Fibroblast of villous mesenchyme (primary cell): ENCODE measurements at regions not wholly inside any gene's neighbourhood (a gene's known extent, or its start where the extent isn't known, plus 50 kb on each side); places are given as distances from the start of the nearest gene placed in this dataset.

ENCODE experiments used
- DNase-seq: peaks from one replicate; pipeline ENCODE4 v3.0.0-alpha.2; 2010; ENCODE audit warnings: low read depth
- H3K4me3 ChIP-seq: 2 replicates; pipeline ENCODE4 v1.5.1; 2011; ENCODE audit warnings: low read depth, mild to moderate bottlenecking, low read length
- TF ChIP-seq, protein P1 (sequence below): IDR thresholded peaks from 2 replicates; pipeline ENCODE4 v1.5.1; 2012; ENCODE audit warnings: low read depth, mild to moderate bottlenecking, low read length; ENCODE audit not compliant: insufficient read depth

DNA sequence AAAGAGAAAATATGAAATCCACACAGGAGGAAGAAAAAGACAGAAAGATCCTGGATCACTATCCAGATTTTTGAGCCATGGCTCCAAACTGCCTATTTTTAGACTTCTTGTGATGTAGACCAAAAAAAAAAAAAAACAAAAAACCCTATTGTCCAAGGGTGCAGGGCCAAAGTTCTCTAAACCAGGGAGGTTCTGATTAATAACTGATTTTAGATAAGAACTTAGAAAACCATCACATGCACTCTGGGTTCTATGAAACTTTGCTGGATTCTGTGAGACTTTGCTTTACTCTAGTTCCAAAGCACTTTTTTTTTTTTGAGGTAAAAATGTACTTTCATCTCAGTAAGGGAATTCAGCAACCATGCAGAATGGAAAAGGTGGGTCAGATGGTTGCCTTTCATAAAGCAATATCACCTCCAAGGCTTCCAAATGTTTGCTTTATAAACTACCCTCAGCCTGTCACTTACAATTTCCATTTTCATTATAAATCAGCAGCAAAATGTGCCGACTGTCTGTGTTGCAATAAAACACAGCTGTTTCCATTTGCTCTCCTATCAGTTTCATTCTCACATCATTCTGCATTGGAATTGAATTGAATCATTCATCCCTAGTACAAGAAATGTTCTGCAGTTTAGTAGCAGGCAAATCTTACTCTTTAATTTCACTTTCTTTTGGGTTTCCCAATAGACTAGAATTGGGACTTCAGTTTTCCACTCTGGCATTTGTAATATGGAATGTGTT lies 1584.3 kb upstream of the RAG2 start:
- H3K4me3 ChIP-seq = no peak overlapping the region
- TF ChIP-seq, protein P1, sequence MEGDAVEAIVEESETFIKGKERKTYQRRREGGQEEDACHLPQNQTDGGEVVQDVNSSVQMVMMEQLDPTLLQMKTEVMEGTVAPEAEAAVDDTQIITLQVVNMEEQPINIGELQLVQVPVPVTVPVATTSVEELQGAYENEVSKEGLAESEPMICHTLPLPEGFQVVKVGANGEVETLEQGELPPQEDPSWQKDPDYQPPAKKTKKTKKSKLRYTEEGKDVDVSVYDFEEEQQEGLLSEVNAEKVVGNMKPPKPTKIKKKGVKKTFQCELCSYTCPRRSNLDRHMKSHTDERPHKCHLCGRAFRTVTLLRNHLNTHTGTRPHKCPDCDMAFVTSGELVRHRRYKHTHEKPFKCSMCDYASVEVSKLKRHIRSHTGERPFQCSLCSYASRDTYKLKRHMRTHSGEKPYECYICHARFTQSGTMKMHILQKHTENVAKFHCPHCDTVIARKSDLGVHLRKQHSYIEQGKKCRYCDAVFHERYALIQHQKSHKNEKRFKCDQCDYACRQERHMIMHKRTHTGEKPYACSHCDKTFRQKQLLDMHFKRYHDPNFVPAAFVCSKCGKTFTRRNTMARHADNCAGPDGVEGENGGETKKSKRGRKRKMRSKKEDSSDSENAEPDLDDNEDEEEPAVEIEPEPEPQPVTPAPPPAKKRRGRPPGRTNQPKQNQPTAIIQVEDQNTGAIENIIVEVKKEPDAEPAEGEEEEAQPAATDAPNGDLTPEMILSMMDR = no peak
- no peak for DNase-seq

DNA sequence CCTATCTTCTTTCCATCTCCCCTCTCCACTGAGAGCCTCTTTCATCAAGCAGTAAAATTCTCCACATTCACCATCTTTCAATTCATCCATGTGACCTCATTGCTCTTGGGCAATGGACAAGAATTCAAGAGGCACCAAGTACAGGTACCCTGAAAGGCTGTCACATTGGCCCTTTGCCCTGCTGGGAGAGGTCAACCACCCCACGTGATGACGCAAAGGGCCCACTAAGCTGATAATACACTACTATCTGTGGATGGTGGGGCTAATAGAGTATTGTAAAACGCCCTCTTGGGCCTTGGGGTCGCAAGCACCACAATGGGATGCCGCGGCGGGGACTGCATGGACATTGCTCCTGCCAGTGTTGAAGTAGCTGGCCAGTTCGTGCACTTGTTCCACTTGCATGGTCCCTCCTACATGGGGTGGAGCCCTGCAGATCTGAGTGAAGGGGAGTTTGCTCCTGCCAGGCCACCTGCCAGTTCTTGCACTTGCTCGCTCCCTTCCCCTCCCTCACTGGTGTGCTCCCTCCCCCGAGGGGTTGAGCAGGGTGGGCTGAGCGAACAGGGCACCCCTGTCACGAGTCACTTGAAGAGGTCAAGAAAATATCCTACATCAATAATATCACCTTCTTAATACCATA lies 1578.8 kb upstream of the RAG2 start:
- TF ChIP-seq, protein P1 = no peak
- DNase-seq = no peak

DNA sequence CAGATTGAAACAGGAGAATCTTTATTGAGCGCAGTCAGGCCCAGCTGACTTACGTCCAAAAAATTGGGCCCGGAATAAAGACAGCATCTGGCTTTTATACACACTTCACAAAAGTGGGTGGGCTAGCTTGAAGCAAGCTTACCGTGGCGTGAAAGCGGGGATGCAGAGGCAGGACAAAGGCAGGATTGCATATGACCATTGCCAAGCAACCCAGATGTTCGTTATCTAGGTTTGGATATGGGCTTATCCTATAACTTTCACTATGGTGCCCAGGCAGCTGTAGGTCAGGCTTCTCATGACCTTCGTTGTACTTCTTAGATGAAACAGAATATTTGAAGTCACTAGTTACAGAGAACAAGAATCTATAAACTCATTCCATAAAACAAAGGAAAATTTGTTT lies 1575.6 kb upstream of the RAG2 start:
- no peak overlapping the region for H3K4me3 ChIP-seq
- TF ChIP-seq, protein P1 = no peak
- no peak for DNase-seq

More for the DNA sequence above, 1578.8 kb upstream of the RAG2 start:
- H3K4me3 ChIP-seq = no peak overlapping the region

DNA sequence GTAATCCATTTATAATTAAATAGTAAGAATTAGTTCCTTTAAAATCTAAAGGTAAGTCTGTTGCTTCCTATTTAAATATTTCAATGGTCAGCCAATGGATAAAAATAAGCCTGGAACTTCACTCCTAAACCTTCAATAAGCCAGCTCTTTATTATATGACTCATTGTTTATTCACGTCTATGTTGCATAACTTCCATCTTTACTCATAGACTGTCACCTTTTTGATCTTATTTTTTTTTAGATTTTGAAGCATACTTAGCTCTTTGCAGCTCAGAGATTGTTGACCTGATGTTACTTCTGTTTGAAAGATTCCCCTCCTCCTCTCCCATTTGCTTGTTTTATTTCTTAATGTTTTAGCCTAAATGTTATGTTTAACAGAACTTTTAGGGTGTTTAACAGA lies 1571.2 kb upstream of the RAG2 start:
- DNase-seq = peak; percentile 21
- TF ChIP-seq, protein P1 = no peak
- H3K4me3 ChIP-seq = no peak overlapping the region

DNA sequence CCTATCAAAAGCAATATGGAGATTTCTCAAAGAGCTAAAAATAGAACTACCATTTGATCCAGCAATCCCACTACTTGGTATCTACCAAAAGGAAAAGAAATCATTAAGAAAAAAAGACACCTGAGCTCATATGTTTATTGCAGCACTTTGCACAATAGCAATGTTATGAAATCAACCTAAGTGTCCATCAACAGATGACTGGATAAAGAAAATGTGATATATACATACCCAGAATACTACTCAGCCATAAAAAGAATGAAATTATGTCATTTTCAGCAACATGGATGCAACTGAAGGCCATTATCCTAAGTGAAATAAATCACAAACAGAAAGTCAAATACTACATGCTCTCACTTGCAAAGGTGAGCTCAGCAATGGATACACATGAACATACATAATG lies 1565.5 kb upstream of the RAG2 start:
- H3K4me3 ChIP-seq = no peak overlapping the region
- no peak for DNase-seq
- TF ChIP-seq, protein P1 = no peak

DNA sequence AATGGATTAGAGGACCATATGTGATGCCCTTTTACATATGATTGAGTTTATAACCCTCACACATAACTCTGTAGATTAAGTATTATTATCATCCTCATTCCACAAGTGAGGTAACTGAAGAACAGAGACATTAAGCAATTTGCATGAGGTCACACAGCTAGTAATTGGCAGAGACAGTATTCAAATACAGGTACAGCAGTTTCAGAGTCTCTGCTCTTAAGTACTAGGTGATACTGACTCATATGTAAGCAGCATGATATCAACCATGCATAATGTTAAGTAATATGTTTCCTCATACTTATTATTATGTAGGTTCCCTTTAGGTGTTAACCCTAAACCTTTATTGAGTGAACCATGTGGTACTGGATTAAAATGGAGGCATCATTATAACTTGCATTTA lies 1562.4 kb upstream of the RAG2 start:
- no peak for DNase-seq
- no peak overlapping the region for H3K4me3 ChIP-seq
- TF ChIP-seq, protein P1 = no peak

DNA sequence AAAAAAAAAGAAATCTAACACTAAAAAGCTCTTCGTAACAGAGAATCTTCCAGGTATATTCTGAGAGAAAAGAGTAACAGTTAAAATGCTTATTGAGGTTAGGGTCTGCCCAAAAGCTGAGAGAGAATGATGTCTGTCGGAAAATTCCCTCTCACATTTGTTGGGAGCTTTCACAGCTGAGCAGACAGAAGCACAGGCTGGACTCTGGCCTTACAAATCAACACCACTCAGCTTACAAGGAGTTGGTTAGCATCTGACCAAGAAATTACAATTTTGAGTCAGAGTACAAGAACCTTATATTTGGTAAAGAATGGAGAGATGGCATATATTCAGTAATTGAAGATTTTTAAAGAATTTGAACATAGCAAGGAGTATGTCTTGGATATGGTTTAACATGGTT lies 1561.0 kb upstream of the RAG2 start:
- no peak for DNase-seq
- TF ChIP-seq, protein P1 = no peak
- H3K4me3 ChIP-seq = no peak overlapping the region
